GM21381 (cell line): ENCODE measurements at regions not wholly inside any gene's neighbourhood (a gene's known extent, or its start where the extent isn't known, plus 50 kb on each side); places are given as distances from the start of the nearest gene placed in this dataset.

Source experiments
- ATAC-seq: cut with Tn5 transposase; IDR thresholded peaks from one replicate; pipeline ENCODE4 v1.9.1; 2021; ENCODE audit warnings: mild to moderate bottlenecking, moderate library complexity; ENCODE audit not compliant: unreplicated experiment

GRCh38 chr4:125994024-125994423 is 679.3 kb downstream of the FAT4 start:
- no peak for ATAC-seq

- ATAC-seq, result no peak
These were observed 679.7 kb downstream of the FAT4 start for GRCh38 chr4:125994430-125994829.

- ATAC-seq, result no peak
These were observed 690.2 kb downstream of the FAT4 start for GRCh38 chr4:126004941-126005340.

- ATAC-seq, result no peak
These were observed 692.4 kb downstream of the FAT4 start for GRCh38 chr4:126007142-126007541.

- no peak for ATAC-seq
These were observed 698.0 kb downstream of the FAT4 start for GRCh38 chr4:126012691-126013290.

- ATAC-seq, result no peak
These were observed 703.5 kb downstream of the FAT4 start for GRCh38 chr4:126018274-126018673.

- no peak for ATAC-seq
These were observed 709.1 kb downstream of the FAT4 start for GRCh38 chr4:126023896-126024295.

- no peak for ATAC-seq
These were observed 712.8 kb downstream of the FAT4 start for GRCh38 chr4:126027601-126028000.

- ATAC-seq, result no peak
These were observed 714.1 kb downstream of the FAT4 start for GRCh38 chr4:126028876-126029275.

GRCh38 chr4:126037231-126037630 is 722.5 kb downstream of the FAT4 start:
- ATAC-seq, result no peak

- no peak for ATAC-seq
These were observed 723.9 kb downstream of the FAT4 start for GRCh38 chr4:126038502-126039144.

GRCh38 chr4:126046081-126046614 is 731.4 kb downstream of the FAT4 start:
- no peak for ATAC-seq

- ATAC-seq, result no peak
These were observed 732.4 kb downstream of the FAT4 start for GRCh38 chr4:126047114-126047513.

GRCh38 chr4:126051689-126052424 is 737.1 kb downstream of the FAT4 start:
- ATAC-seq, result no peak

- no peak for ATAC-seq
These were observed 741.4 kb downstream of the FAT4 start for GRCh38 chr4:126056116-126056650.

- no peak for ATAC-seq
These were observed 742.6 kb downstream of the FAT4 start for GRCh38 chr4:126057371-126057770.

GRCh38 chr4:126058596-126058995 is 743.8 kb downstream of the FAT4 start:
- ATAC-seq, result no peak

GRCh38 chr4:126061655-126062054 is 746.9 kb downstream of the FAT4 start:
- ATAC-seq, result no peak

GRCh38 chr4:126065016-126065415 is 750.3 kb downstream of the FAT4 start:
- no peak for ATAC-seq

GRCh38 chr4:126071346-126072333 is 756.9 kb downstream of the FAT4 start:
- ATAC-seq, result no peak
